Right lung (tissue), 2 donors: ENCODE measurements at regions not wholly inside any gene's neighbourhood (a gene's known extent, or its start where the extent isn't known, plus 50 kb on each side); places are given as distances from the start of the nearest gene placed in this dataset.
"Not testable (repeated sequence)": the region's sequence is repeated elsewhere in the genome, so short reads cannot be mapped to it uniquely, and the experiment has no call there.

Experiments
- DNase-seq, 2 donors: peaks; one replicate each; pipeline ENCODE4 v3.0.0-alpha.2; 2013

GRCh38 chr6:114934079-114934478 is 591.3 kb upstream of the HS3ST5 start:
- no peak for DNase-seq

- DNase-seq = not testable (repeated sequence)
Observed at GRCh38 chr6:114928731-114929130, 585.9 kb upstream of the HS3ST5 start.

GRCh38 chr6:114906096-114906495 is 563.3 kb upstream of the HS3ST5 start:
- no peak for DNase-seq

- no peak for DNase-seq
Observed at GRCh38 chr6:114897536-114897935, 554.7 kb upstream of the HS3ST5 start.

- DNase-seq = no peak
Observed at GRCh38 chr6:114892211-114892610, 549.4 kb upstream of the HS3ST5 start.

GRCh38 chr6:114888241-114888640 is 545.4 kb upstream of the HS3ST5 start:
- no peak for DNase-seq

- no peak for DNase-seq
Observed at GRCh38 chr6:114886670-114887436, 544.0 kb upstream of the HS3ST5 start.

- no peak for DNase-seq
Observed at GRCh38 chr6:114879693-114880092, 536.9 kb upstream of the HS3ST5 start.

- peak; percentile 65 to 66 for DNase-seq
Observed at GRCh38 chr6:114878091-114878490, 535.3 kb upstream of the HS3ST5 start.

GRCh38 chr6:114874410-114874809 is 531.6 kb upstream of the HS3ST5 start:
- no peak for DNase-seq

- not testable (repeated sequence) for DNase-seq
Observed at GRCh38 chr6:114865506-114865905, 522.7 kb upstream of the HS3ST5 start.

GRCh38 chr6:114863610-114864009 is 520.8 kb upstream of the HS3ST5 start:
- DNase-seq = no peak

GRCh38 chr6:114862819-114863218 is 520.0 kb upstream of the HS3ST5 start:
- no peak for DNase-seq

GRCh38 chr6:114862064-114862463 is 519.2 kb upstream of the HS3ST5 start:
- DNase-seq = no peak

GRCh38 chr6:114844359-114844758 is 501.5 kb upstream of the HS3ST5 start:
- DNase-seq = no peak

- DNase-seq = no peak
Observed at GRCh38 chr6:114839019-114839418, 496.2 kb upstream of the HS3ST5 start.

GRCh38 chr6:114833211-114833610 is 490.4 kb upstream of the HS3ST5 start:
- peak; percentile 45 to 51 for DNase-seq

- no peak for DNase-seq
Observed at GRCh38 chr6:114830515-114830914, 487.7 kb upstream of the HS3ST5 start.

GRCh38 chr6:114827135-114827534 is 484.3 kb upstream of the HS3ST5 start:
- no peak for DNase-seq

GRCh38 chr6:114824409-114824808 is 481.6 kb upstream of the HS3ST5 start:
- no peak for DNase-seq

GRCh38 chr6:114816678-114817077 is 473.9 kb upstream of the HS3ST5 start:
- no peak for DNase-seq

GRCh38 chr6:114810468-114810867 is 467.6 kb upstream of the HS3ST5 start:
- DNase-seq = no peak

GRCh38 chr6:114805426-114805825 is 462.6 kb upstream of the HS3ST5 start:
- DNase-seq = not testable (repeated sequence)

- no peak for DNase-seq
Observed at GRCh38 chr6:114796576-114796975, 453.8 kb upstream of the HS3ST5 start.
